ENCODE measurements at regions not wholly inside any gene's neighbourhood (a gene's known extent, or its start where the extent isn't known, plus 50 kb on each side); places are given as distances from the start of the nearest gene placed in this dataset.
"Not testable (repeated sequence)": the region's sequence is repeated elsewhere in the genome, so short reads cannot be mapped to it uniquely, and the experiment has no call there.

- Mint-ChIP-seq H3K36me3 (ENCODE audit: low read depth) (no peaks in the 10 kb centered on the region), H3K9me3 (no peaks in the 10 kb centered on the region), H3K27ac (no peak overlapping the region), H3K27me3 (no peaks in the 10 kb centered on the region), H3K4me1 (no peaks in the 10 kb centered on the region), H3K4me3 (no peak overlapping the region)
- no peak for DNase-seq
- intact Hi-C loops (cut with micrococcal nuclease) = no loop called here
These were observed 265.9 kb upstream of the FERMT1 start for GRCh38 chr20:6388671-6389197.

- Mint-ChIP-seq H3K36me3 (ENCODE audit: low read depth) (no peaks in the 10 kb centered on the region), H3K4me3 (no peak overlapping the region), H3K4me1 (no peaks in the 10 kb centered on the region), H3K9me3 (no peaks in the 10 kb centered on the region), H3K27me3 (no peaks in the 10 kb centered on the region), H3K27ac (no peak overlapping the region)
- intact Hi-C loops (cut with micrococcal nuclease) = no loop called here
- DNase-seq = no peak
These were observed 262.2 kb upstream of the FERMT1 start for GRCh38 chr20:6384956-6385486.

- H3K9me3 Mint-ChIP-seq = no peaks in the 10 kb centered on the region
- intact Hi-C loops (cut with micrococcal nuclease) = no loop called here
- H3K4me1 Mint-ChIP-seq = no peaks in the 10 kb centered on the region
- no peaks in the 10 kb centered on the region for H3K27me3 Mint-ChIP-seq
- no peak overlapping the region for H3K27ac Mint-ChIP-seq
- H3K36me3 Mint-ChIP-seq (ENCODE audit: low read depth) = no peaks in the 10 kb centered on the region
- no peak overlapping the region for H3K4me3 Mint-ChIP-seq
- no peak for DNase-seq
These were observed 261.6 kb upstream of the FERMT1 start for GRCh38 chr20:6384380-6384779.

GRCh38 chr20:6381887-6382286 lies 259.1 kb upstream of the FERMT1 start:
- no peak for DNase-seq
- no peaks in the 10 kb centered on the region for H3K4me1 Mint-ChIP-seq
- H3K27ac Mint-ChIP-seq = no peak overlapping the region
- H3K36me3 Mint-ChIP-seq (ENCODE audit: low read depth) = no peaks in the 10 kb centered on the region
- H3K27me3 Mint-ChIP-seq = no peaks in the 10 kb centered on the region
- no peaks in the 10 kb centered on the region for H3K9me3 Mint-ChIP-seq
- no peak overlapping the region for H3K4me3 Mint-ChIP-seq
- intact Hi-C loops (cut with micrococcal nuclease) = no loop called here

GRCh38 chr20:6362245-6362644 lies 239.4 kb upstream of the FERMT1 start:
- Mint-ChIP-seq H3K27ac (no peak overlapping the region), H3K36me3 (ENCODE audit: low read depth) (no peaks in the 10 kb centered on the region), H3K4me3 (no peak overlapping the region), H3K9me3 (no peaks in the 10 kb centered on the region), H3K4me1 (no peaks in the 10 kb centered on the region), H3K27me3 (no peaks in the 10 kb centered on the region)
- no peak for DNase-seq
- intact Hi-C loops (cut with micrococcal nuclease) = no loop called here

- H3K4me3 Mint-ChIP-seq = no peak overlapping the region
- H3K4me1 Mint-ChIP-seq = no peaks in the 10 kb centered on the region
- DNase-seq = no peak
- intact Hi-C loops (cut with micrococcal nuclease) = no loop called here
- no peaks in the 10 kb centered on the region for H3K9me3 Mint-ChIP-seq
- H3K27me3 Mint-ChIP-seq = no peaks in the 10 kb centered on the region
- no peak overlapping the region for H3K27ac Mint-ChIP-seq
- H3K36me3 Mint-ChIP-seq (ENCODE audit: low read depth) = no peaks in the 10 kb centered on the region
These were observed 237.9 kb upstream of the FERMT1 start for GRCh38 chr20:6360766-6361165.

GRCh38 chr20:6355754-6356451 lies 233.1 kb upstream of the FERMT1 start:
- no peaks in the 10 kb centered on the region for H3K9me3 Mint-ChIP-seq
- no peak for DNase-seq
- H3K4me3 Mint-ChIP-seq = no peak overlapping the region
- H3K4me1 Mint-ChIP-seq = no peaks in the 10 kb centered on the region
- H3K27ac Mint-ChIP-seq = no peak overlapping the region
- H3K27me3 Mint-ChIP-seq = no peaks in the 10 kb centered on the region
- H3K36me3 Mint-ChIP-seq (ENCODE audit: low read depth) = no peaks in the 10 kb centered on the region
- intact Hi-C loops (cut with micrococcal nuclease) = no loop called here

- Mint-ChIP-seq H3K36me3 (ENCODE audit: low read depth) (no peaks in the 10 kb centered on the region), H3K4me1 (no peaks in the 10 kb centered on the region), H3K4me3 (no peak overlapping the region), H3K27me3 (no peaks in the 10 kb centered on the region), H3K27ac (no peak overlapping the region), H3K9me3 (no peaks in the 10 kb centered on the region)
- intact Hi-C loops (cut with micrococcal nuclease) = no loop called here
- no peak for DNase-seq
These were observed 226.1 kb upstream of the FERMT1 start for GRCh38 chr20:6348908-6349307.

- H3K4me3 Mint-ChIP-seq = no peak overlapping the region
- H3K4me1 Mint-ChIP-seq = no peaks in the 10 kb centered on the region
- H3K27me3 Mint-ChIP-seq = no peaks in the 10 kb centered on the region
These were observed 225.1 kb upstream of the FERMT1 start for GRCh38 chr20:6347916-6348315.

GRCh38 chr20:6341491-6341890 lies 218.7 kb upstream of the FERMT1 start:
- Mint-ChIP-seq H3K4me1 (no peaks in the 10 kb centered on the region), H3K36me3 (ENCODE audit: low read depth) (no peaks in the 10 kb centered on the region)

More at GRCh38 chr20:6347916-6348315, 225.1 kb upstream of the FERMT1 start:
- no peak for DNase-seq
- intact Hi-C loops (cut with micrococcal nuclease) = no loop called here
- Mint-ChIP-seq H3K9me3 (no peaks in the 10 kb centered on the region), H3K36me3 (ENCODE audit: low read depth) (no peaks in the 10 kb centered on the region), H3K27ac (no peak overlapping the region)

GRCh38 chr20:6339176-6339575 lies 216.3 kb upstream of the FERMT1 start:
- intact Hi-C loops (cut with micrococcal nuclease) = no loop called here
- Mint-ChIP-seq H3K9me3 (no peaks in the 10 kb centered on the region), H3K4me3 (no peak overlapping the region), H3K27ac (no peak overlapping the region), H3K4me1 (no peaks in the 10 kb centered on the region), H3K36me3 (ENCODE audit: low read depth) (no peaks in the 10 kb centered on the region), H3K27me3 (no peaks in the 10 kb centered on the region)
- no peak for DNase-seq

More at GRCh38 chr20:6341491-6341890, 218.7 kb upstream of the FERMT1 start:
- Mint-ChIP-seq H3K27ac (no peak overlapping the region), H3K27me3 (no peaks in the 10 kb centered on the region), H3K4me3 (no peak overlapping the region), H3K9me3 (no peaks in the 10 kb centered on the region)
- intact Hi-C loops (cut with micrococcal nuclease) = no loop called here
- no peak for DNase-seq

- DNase-seq = no peak
- intact Hi-C loops (cut with micrococcal nuclease) = no loop called here
- Mint-ChIP-seq H3K9me3 (no peaks in the 10 kb centered on the region), H3K4me3 (no peak overlapping the region), H3K4me1 (no peaks in the 10 kb centered on the region), H3K27ac (no peak overlapping the region), H3K36me3 (ENCODE audit: low read depth) (no peaks in the 10 kb centered on the region), H3K27me3 (no peaks in the 10 kb centered on the region)
These were observed 210.3 kb upstream of the FERMT1 start for GRCh38 chr20:6333110-6333509.

- H3K36me3 Mint-ChIP-seq (ENCODE audit: low read depth); H3K4me1 Mint-ChIP-seq; H3K4me3 Mint-ChIP-seq; H3K27me3 Mint-ChIP-seq; DNase-seq; H3K9me3 Mint-ChIP-seq; H3K27ac Mint-ChIP-seq; intact Hi-C loops (cut with micrococcal nuclease): not testable (repeated sequence)
These were observed 198.4 kb upstream of the FERMT1 start for GRCh38 chr20:6321235-6321634.

GRCh38 chr20:6311841-6312655 lies 189.2 kb upstream of the FERMT1 start:
- Mint-ChIP-seq H3K4me1 (no peaks in the 10 kb centered on the region), H3K27ac (no peak overlapping the region), H3K4me3 (no peak overlapping the region), H3K9me3 (peaks cover 6% of the 10 kb centered on the region), H3K27me3 (no peaks in the 10 kb centered on the region), H3K36me3 (ENCODE audit: low read depth) (no peaks in the 10 kb centered on the region)
- intact Hi-C loops (cut with micrococcal nuclease) = no loop called here
- DNase-seq = no peak
